K562 (cell line): ENCODE measurements at regions not wholly inside any gene's neighbourhood (a gene's known extent, or its start where the extent isn't known, plus 50 kb on each side); places are given as distances from the start of the nearest gene placed in this dataset.

Experiments used
- ATAC-seq: fragments of 200-7000 bp; cut with Tn5 transposase; 3 replicates; pipeline ENCODE4 v1.9.1; 2020; ENCODE audit warnings: moderate library complexity
- BruUV-seq: library from RNA; stranded (reverse); fragments of 400-500 nt; replicated peaks from 2 replicates; lab custom pipeline; 2021; lab: Mats Ljungman, UMichigan
- CTCF ChIA-PET: fragments of 300-600 bp; formaldehyde crosslinking; extraction: SDS; loops from one replicate; lab custom pipeline; 2021; ENCODE audit warnings: low intra/inter-chr PET ratio; lab: Yijun Ruan, JAX
- POLR2A ChIA-PET: fragments of 300-600, 350-650 bp; sonication (Branson Sonifier 250); formaldehyde crosslinking; extraction: SDS; loops from one replicate; lab custom pipeline; 2021; ENCODE audit warnings: antibody characterized with exemption, inconsistent platforms; lab: Yijun Ruan, JAX
- DNase-seq, 4 experiments: peaks; one replicate each; pipeline versions ENCODE4 v3.0.0 to v3.0.0-alpha.2; 2011 to 2018; ENCODE audit warnings: low spot score in 3 of 4, mixed read lengths in 3 of 4; ENCODE audit errors: extremely low read depth in 1 of 4
- FAIRE-seq: peaks from 2 replicates; lab custom pipeline; 2011; peaks lifted over from hg19 to GRCh38; lab: Jason Lieb, UNC
- H2AFZ ChIP-seq: 2 replicates; pipeline ENCODE4 v1.6.0; 2011; ENCODE audit warnings: low read depth, low read length, control low read depth, inconsistent platforms
- H3K27ac ChIP-seq: fragments of 200-600 bp; 3 replicates; pipeline ENCODE4 v1.8.0; 2011; ENCODE audit warnings: low read depth, mild to moderate bottlenecking, control low read depth, inconsistent platforms, low read length, moderate library complexity, mixed read lengths; ENCODE audit errors: extremely low read depth
- H3K27me3 ChIP-seq, 2 experiments: fragments of 300-600 bp in 1 of 2; 2 replicates in 1 of 2; 3 replicates in 1 of 2; pipeline versions ENCODE4 v1.6.0 to v1.8.0; 2011; ENCODE audit warnings: inconsistent platforms in 2 of 2, low read length in 2 of 2, mild to moderate bottlenecking in 1 of 2, mixed read lengths in 1 of 2, moderate library complexity in 1 of 2; ENCODE audit not compliant: control insufficient read depth in 2 of 2, insufficient read depth in 2 of 2
- H3K36me3 ChIP-seq: fragments of 300-600 bp; 3 replicates; pipeline ENCODE4 v1.8.0; 2011; ENCODE audit warnings: mild to moderate bottlenecking, low read length, inconsistent platforms; ENCODE audit not compliant: control insufficient read depth, insufficient read depth
- H3K4me1 ChIP-seq, 2 experiments: fragments of 200-600 bp in 1 of 2; replicated peaks in 1 of 2; 2 replicates in 1 of 2; 3 replicates in 1 of 2; pipeline versions ENCODE4 v1.5.1 to v1.8.0; 2011; ENCODE audit warnings: inconsistent platforms in 2 of 2, low read length in 2 of 2, mild to moderate bottlenecking in 1 of 2, mixed read lengths in 1 of 2, moderate library complexity in 1 of 2; ENCODE audit not compliant: control insufficient read depth in 2 of 2, insufficient read depth in 2 of 2
- H3K4me2 ChIP-seq: 2 replicates; pipeline ENCODE4 v1.6.1; 2011; ENCODE audit warnings: low read length, control low read depth, inconsistent platforms, mixed read lengths; ENCODE audit not compliant: insufficient read depth
- H3K4me3 ChIP-seq: fragments of 200-600 bp; sonication (generic), shearing (Covaris generic); 2 replicates; pipeline ENCODE4 v1.5.1; 2016; ENCODE audit warnings: control low read depth, inconsistent platforms
- H3K79me2 ChIP-seq: fragments of 200-600 bp; 3 replicates; pipeline ENCODE4 v1.8.0; 2011; ENCODE audit warnings: low read length, inconsistent platforms; ENCODE audit not compliant: control insufficient read depth, insufficient read depth
- H3K9ac ChIP-seq, 2 experiments: 2 replicates each; pipeline versions ENCODE4 v1.6.0 to v1.6.1; 2011; ENCODE audit warnings: low read depth in 2 of 2, low read length in 2 of 2, control low read depth in 1 of 2, inconsistent platforms in 1 of 2, mild to moderate bottlenecking in 1 of 2, mixed read lengths in 1 of 2; ENCODE audit not compliant: insufficient read depth in 1 of 2
- H3K9me1 ChIP-seq: one replicate; pipeline ENCODE4 v1.6.0; 2011; ENCODE audit warnings: inconsistent platforms, mild to moderate bottlenecking, low read length, moderate library complexity; ENCODE audit not compliant: control insufficient read depth, insufficient read depth
- H3K9me3 ChIP-seq: replicated peaks from 2 replicates; pipeline ENCODE4 v1.5.1; 2011; ENCODE audit warnings: low read depth, low read length, inconsistent platforms; ENCODE audit not compliant: control insufficient read depth, insufficient read depth
- H4K20me1 ChIP-seq: replicated peaks from 2 replicates; pipeline ENCODE4 v1.6.1; 2011; ENCODE audit warnings: low read length, inconsistent platforms, mixed read lengths; ENCODE audit not compliant: control insufficient read depth, insufficient read depth
- DPF2 ChIP-seq: fragments of 450-650 bp; IDR thresholded peaks from 2 replicates; pipeline ENCODE4 v1.6.1; 2016
- E2F1 ChIP-seq: sonication (generic); formaldehyde crosslinking; IDR thresholded peaks from 2 replicates; pipeline ENCODE4 v1.8.1; 2023; ENCODE audit warnings: mild to moderate bottlenecking, missing genetic modification reagents, moderate library complexity
- FOXP4 ChIP-seq: sonication (generic); formaldehyde crosslinking; IDR thresholded peaks from 2 replicates; pipeline ENCODE4 v1.8.0; 2022; ENCODE audit warnings: mild to moderate bottlenecking, missing genetic modification reagents, borderline replicate concordance
- GMEB1 ChIP-seq: fragments of 250-450 bp; sonication (Bioruptor Pico); IDR thresholded peaks from 2 replicates; pipeline ENCODE4 v1.4.0; 2020; ENCODE audit warnings: mild to moderate bottlenecking
- HOXB6 ChIP-seq: fragments of 250-450 bp; sonication (Bioruptor Pico); IDR thresholded peaks from 2 replicates; pipeline ENCODE4 v1.5.1; 2022; ENCODE audit warnings: mild to moderate bottlenecking, borderline replicate concordance
- MCM3 ChIP-seq: fragments of 450-650 bp; IDR thresholded peaks from 2 replicates; pipeline ENCODE4 v1.6.1; 2016
- MIER1 ChIP-seq: fragments of 450-650 bp; IDR thresholded peaks from 2 replicates; pipeline ENCODE4 v1.6.1; 2016; ENCODE audit warnings: antibody characterized with exemption, mild to moderate bottlenecking, low read depth
- NCOR1 ChIP-seq: fragments of 450-650 bp; IDR thresholded peaks from 2 replicates; pipeline ENCODE4 v1.6.1; 2016; ENCODE audit warnings: mild to moderate bottlenecking, moderate library complexity
- SFPQ ChIP-seq: fragments of 200-400 bp; formaldehyde crosslinking; IDR thresholded peaks from 2 replicates; pipeline ENCODE4 v1.6.1; 2017; ENCODE audit warnings: mild to moderate bottlenecking, low read depth, low read length, moderate library complexity
- STAG1 ChIP-seq: sonication (generic); formaldehyde crosslinking; IDR thresholded peaks from 2 replicates; pipeline ENCODE4 v1.5.0; 2020; ENCODE audit warnings: missing genetic modification reagents, borderline replicate concordance
- TEAD4 ChIP-seq, 2 experiments: sonication (generic) in 1 of 2; formaldehyde crosslinking in 1 of 2; IDR thresholded peaks; 2 replicates each; pipeline versions ENCODE4 v1.6.1 to v1.8.0; 2012 to 2022; ENCODE audit warnings: borderline replicate concordance in 1 of 2, inconsistent platforms in 1 of 2, low read length in 1 of 2, mild to moderate bottlenecking in 1 of 2, missing genetic modification reagents in 1 of 2
- ZNF518B ChIP-seq: fragments of 250-450 bp; sonication (Bioruptor Pico); IDR thresholded peaks from 2 replicates; pipeline ENCODE4 v1.5.0; 2021; ENCODE audit warnings: mild to moderate bottlenecking, moderate library complexity
- WGBS: fragments of 100-300 bp; shearing (Covaris generic); methylation state at CpG from one replicate; pipeline ENCODE4 v1.1.6; 2016; ENCODE audit warnings: low coverage, mixed read lengths; ENCODE audit not compliant: insufficient coverage; ENCODE audit errors: missing lambda C conversion rate; 5-methylcytosine and 5-hydroxymethylcytosine counted together
- in situ Hi-C: fragments of 300-500 bp; cut with MboI; formaldehyde crosslinking; loops from 4 replicates; pipeline ENCODE4 v1.15.0; 2018; ENCODE audit warnings: inconsistent platforms, mixed read lengths
- intact Hi-C: fragments of 100-400 bp; cut with micrococcal nuclease; formaldehyde crosslinking; loops from 2 replicates; pipeline ENCODE4 v1.14.2; 2022

- Histone ChIP-seq H3K9me3 (peaks cover 19% of the 10 kb centered on the region), H3K79me2 (no peaks in the 10 kb centered on the region), H3K4me3 (no peak overlapping the region), H3K4me2 (no peak overlapping the region), H4K20me1 (no peaks in the 10 kb centered on the region), H3K27me3 (no peaks in the 10 kb centered on the region), H3K27ac (no peak overlapping the region), H3K4me1 (peaks cover 11 to 40% of the 10 kb centered on the region in 2 experiments), H3K9me1 (no peaks in the 10 kb centered on the region), H3K36me3 (no peaks in the 10 kb centered on the region; the same call in 2 of the 3 replicates), H3K9ac (no peak overlapping the region; a peak in 1 of 4 replicates), H2AFZ (peak overlapping the region; percentile 73)
- DNase-seq: no peak
- peak; percentile 29; the same call in 2 of the 3 replicates for ATAC-seq
- 40% methylated on average over 3 of the region's 3 CpGs for WGBS
- in situ Hi-C loops: no loop called here
- ChIA-PET POLR2A (no interaction called here), CTCF (no interaction called here)
- no TSS peak for BruUV-seq
- intact Hi-C loops: no loop called here
- FAIRE-seq: no peak
- TF ChIP-seq STAG1 (CRISPR knock-in tag) (no peak), ZNF518B (CRISPR knock-in tag) (no peak), MCM3 (no peak), SFPQ (no peak), NCOR1 (0 out of 2 replicates have a peak, but pooled peaks have one; percentile 8), MIER1 (no peak), TEAD4 (IDR thresholded peaks at IDR 0.05; ENCODE audit: low read length) (peak; percentile 38), TEAD4 (CRISPR knock-in tag; IDR thresholded peaks at IDR 0.05; ENCODE audit: borderline replicate concordance) (no peak), DPF2 (peak; percentile 64; the same call in 1 of the 2 replicates), FOXP4 (CRISPR knock-in tag) (no peak), E2F1 (CRISPR knock-in tag) (no peak), GMEB1 (CRISPR knock-in tag) (no peak), HOXB6 (CRISPR knock-in tag) (no peak)
Observed at GRCh38 chr6:16042751-16043150, 86.1 kb upstream of the MYLIP start.
